ENCODE measurements at regions not wholly inside any gene's neighbourhood (a gene's known extent, or its start where the extent isn't known, plus 50 kb on each side); places are given as distances from the start of the nearest gene placed in this dataset.
"Not testable (repeated sequence)": the region's sequence is repeated elsewhere in the genome, so short reads cannot be mapped to it uniquely, and the experiment has no call there.

GRCh38 chr21:15620892-15621291, 108.9 kb upstream of the USP25 start:
- DNase-seq (ENCODE audit: low read depth), result no peak

DNA sequence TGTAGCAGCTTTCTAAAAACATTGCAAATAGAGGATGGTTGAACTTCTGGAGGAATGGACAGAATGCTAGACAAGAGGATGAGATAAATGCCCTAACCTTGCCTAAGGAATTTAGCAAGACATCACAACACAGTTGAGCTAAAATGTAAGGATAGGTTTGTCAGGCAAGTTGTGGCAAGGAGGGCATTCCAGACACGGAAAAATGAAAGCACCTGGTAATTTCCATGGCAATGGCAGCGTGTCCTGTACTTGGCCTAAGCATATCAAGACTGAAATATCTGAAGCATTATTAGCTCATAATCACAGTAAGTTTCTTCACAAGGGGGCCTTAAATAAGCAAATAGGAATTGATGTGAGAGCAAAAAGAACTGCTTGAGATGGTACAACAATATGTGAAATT, 105.1 kb upstream of the USP25 start:
- DNase-seq (ENCODE audit: low read depth), result no peak

DNA sequence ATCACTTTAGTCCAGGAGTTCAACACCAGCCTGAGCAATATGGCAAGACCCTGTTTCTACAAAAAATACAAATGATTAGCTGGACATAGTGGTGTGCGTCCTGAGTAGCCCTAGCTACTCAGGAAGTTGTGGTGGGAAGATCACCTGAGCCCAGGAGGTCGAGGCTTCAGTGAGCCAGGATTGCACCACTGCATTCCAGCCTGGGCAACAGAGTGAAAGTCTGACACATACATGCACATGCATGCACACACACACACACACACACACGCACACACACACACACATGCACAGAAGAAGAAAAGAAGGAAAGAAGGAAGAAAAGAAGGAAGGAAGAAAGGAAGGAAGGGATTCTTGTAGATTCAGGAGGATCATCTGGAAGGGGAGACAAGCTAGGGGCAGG, 104.4 kb upstream of the USP25 start:
- DNase-seq (ENCODE audit: low read depth), result no peak

DNA sequence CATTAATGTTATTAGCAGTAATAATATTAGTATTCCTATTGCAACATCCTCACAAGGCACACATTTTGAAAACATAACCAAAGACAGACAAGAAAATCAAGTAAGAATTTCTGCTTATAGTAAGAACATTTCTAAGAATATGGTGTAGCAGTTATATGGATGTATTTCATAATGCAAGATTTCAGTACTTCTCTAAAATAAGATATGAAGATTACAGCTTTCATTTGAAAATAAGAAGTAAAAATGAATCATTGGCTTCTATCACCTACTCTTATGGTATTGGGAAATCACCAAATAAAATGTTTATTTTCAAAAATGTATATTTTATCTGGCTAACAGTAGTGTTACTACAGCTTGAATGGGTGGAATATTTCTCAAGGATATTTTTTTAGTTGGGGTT, 103.8 kb upstream of the USP25 start:
- no peak for DNase-seq (ENCODE audit: low read depth)

GRCh38 chr21:15627011-15627410, 102.8 kb upstream of the USP25 start:
- DNase-seq (ENCODE audit: low read depth), result no peak

GRCh38 chr21:15627823-15628222, 102.0 kb upstream of the USP25 start:
- DNase-seq (ENCODE audit: low read depth), result no peak

- no peak for DNase-seq (ENCODE audit: low read depth)
Measured at GRCh38 chr21:15631342-15631741, 98.4 kb upstream of the USP25 start.

DNA sequence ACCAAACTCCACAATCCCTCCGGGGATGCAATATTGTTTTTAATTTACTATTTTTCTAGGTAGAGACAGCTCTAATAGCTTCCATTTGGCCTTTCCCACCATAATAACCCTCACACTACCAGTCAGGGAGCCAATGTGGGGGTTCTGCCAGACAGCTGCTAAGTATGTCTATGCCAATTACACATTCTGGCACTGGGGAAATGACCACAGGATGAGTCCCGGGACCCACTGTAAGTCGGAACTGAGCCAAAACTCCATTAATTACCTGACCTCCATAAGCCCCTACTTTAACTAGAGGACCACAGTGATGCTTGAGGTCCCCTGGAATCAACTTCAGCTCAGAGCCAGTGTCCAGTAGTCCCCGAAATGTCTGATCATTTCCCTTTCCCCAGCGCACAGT, 95.2 kb upstream of the USP25 start:
- DNase-seq (ENCODE audit: low read depth), result not testable (repeated sequence)

DNA sequence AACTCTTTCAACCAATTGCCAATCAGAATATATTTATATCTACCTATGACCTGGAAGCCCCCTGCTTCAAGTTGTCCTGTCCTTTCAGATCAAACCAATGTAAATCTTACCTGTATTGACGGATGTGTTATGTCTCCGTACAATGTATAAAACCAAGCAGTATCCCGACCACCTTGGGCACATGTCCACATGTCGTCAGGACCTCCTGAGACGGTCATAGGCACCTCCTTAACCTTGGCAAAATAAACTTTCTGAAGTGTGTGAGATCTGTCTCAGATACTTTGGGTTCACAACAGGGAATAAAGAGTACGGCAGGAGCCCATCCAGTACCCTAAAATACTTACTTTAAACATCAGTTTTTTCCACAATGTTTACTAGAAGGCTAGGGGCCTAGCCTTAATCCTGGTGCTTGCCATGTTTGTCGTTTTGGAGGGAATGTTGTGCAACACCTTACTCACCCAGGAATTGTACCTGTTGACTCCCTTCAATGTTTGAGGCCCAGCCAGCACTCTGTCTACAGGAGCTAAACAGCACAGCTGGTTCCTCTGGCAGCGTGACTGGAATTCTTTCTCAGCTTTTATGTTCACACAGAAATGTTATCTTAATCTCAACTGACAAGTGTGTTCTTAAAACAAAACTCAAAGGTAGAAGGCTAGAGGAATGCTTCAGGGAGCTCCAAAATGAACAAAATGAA, 90.8 kb upstream of the USP25 start:
- DNase-seq (ENCODE audit: low read depth), result no peak

DNA sequence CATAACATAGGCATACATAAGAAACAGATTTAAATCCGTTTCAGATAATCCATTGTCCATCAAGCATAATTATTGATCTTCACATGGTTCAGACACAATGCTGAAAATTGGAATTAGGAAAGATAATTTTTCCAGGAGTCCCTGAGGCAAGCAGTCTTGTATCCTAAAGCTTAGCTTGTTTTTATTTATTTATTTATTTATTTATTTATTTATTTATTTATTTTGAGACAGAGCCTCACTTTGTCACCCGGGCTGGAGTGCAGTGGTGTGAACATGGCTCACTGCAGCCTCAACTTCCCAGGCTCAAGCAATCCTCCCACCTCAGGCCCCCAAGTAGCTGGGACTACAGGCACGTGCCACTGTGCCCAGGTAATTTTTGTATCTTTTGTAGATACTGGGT, 89.7 kb upstream of the USP25 start:
- DNase-seq (ENCODE audit: low read depth), result not testable (repeated sequence)

DNA sequence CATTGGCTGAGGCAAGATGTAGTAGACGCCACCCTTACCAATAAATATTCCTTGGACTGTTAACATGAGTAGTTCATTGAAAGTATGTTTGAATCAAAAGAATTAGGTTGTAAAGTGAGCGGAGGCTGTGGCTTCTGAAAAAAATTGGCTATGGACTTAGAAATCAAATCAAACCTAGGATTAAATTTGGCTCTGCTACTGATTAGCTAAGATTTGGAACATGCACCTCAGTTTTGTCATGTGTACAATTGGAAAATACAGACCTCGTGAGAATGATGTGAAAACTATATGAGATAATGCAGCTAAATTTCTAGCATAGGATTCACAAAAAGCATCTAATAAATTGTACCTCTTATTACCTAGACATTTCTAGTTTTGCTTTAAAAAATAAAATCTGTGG, 85.3 kb upstream of the USP25 start:
- DNase-seq (ENCODE audit: low read depth), result no peak

- DNase-seq (ENCODE audit: low read depth), result no peak
Measured at GRCh38 chr21:15645830-15646229, 84.0 kb upstream of the USP25 start.

DNA sequence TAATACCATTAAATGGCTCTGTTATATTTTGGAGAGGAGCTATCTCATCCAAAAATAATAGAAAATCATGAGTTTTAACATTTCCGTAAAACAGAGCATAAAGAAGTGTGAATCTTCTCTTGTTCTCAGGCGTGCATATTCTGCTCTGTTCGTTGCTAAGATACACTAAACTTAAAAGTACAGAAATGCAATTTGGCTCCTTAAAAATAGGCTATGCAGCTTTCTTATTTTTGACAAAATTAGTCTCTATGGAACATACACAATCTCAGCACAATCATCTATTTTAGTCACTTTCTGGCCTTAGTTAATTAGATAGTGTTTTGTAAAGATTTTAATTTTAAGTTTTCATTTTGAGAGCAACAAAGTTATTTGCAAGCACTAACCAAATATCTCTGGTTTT, 79.0 kb upstream of the USP25 start:
- no peak for DNase-seq (ENCODE audit: low read depth)

- DNase-seq (ENCODE audit: low read depth), result no peak
Measured at GRCh38 chr21:15651172-15651571, 78.6 kb upstream of the USP25 start.

- DNase-seq (ENCODE audit: low read depth), result no peak
Measured at GRCh38 chr21:15653710-15654109, 76.1 kb upstream of the USP25 start.

DNA sequence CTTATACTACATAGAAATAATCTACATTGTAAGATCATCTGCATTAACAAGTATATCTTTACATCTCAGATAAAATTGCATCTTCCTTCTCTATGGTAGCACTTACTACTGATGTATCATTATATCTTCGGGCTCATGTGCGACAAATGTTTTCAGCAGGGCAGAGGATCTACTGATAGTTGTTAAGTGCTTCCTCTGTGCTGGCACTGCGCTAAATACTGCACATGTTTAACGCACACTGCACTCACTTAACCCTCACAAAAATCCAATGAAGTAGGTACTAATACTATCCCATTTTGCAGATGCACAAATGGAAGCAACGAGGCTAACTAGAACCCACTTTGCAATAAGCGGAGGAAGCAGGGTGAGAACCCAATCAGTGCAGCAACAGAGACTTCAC, 75.6 kb upstream of the USP25 start:
- no peak for DNase-seq (ENCODE audit: low read depth)

DNA sequence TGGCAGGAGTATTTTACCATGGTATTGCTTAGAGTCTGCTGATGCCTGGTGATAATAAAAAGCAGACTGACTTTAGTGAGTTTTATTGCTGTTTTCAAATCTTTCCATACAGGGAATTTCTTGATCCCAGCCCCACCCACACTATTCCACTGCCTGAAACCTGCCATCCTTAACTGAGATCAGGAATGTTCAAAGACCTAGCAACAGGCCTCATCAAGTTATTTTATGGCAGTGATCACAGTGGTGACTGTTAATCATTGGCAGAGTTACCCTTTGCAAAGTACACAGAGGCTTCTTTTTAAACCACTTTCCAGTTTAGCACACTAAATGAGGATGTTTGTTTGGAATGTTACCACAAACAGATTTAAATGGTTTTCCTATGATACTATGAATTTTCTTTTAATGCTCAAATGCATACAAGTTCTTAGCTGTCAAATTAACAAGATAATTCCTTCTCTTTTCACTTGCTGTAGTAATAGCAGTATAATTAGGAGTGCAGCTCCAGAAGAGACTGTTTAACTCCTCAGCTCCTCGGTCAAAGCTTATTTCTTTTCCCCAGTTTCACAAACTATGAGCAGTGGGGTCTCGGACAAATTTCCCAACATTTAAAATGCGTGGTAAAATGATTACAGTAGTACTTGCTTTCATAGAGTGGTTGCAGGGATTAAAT, 69.9 kb upstream of the USP25 start:
- DNase-seq (ENCODE audit: low read depth), result no peak

DNA sequence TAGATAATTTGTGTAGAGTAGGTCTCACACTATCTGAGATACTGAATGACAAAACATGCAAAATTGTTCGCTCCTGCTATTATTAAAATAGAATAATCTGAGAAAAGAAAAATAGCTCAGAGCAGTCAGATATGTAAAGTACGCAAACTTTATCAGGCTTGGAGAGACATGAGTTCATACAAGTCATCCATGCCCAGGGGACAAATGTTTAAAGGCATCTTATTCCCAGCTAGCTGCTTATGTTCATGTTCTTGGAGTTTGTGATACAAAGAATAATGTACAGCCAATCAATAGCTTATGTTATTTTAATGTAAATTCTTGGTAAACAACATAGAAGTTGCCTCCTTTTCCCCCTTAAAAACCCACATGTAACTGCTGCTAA, 69.4 kb upstream of the USP25 start:
- DNase-seq (ENCODE audit: low read depth), result no peak

GRCh38 chr21:15667010-15667409, 62.8 kb upstream of the USP25 start:
- DNase-seq (ENCODE audit: low read depth), result no peak

GRCh38 chr21:15667819-15668218, 62.0 kb upstream of the USP25 start:
- no peak for DNase-seq (ENCODE audit: low read depth)

DNA sequence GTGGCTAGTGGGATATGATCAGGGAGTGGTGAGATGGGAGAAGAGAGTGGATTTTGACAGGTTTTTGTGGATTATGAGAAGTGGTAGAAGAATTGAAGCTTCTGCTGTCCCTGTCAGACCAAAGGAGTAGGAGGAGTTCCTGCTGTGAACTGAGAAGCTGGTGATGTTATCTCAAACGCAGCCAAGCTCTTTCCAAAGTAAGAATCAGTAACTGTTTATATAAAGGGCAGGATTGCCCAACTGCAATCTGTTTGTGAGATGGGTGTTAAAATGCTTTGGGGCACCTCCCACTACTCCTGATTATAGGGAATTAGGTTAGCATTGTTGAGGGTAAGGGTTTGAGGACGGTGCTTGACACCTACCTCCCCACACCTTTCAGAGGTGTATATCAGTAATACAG, 60.5 kb upstream of the USP25 start:
- no peak for DNase-seq (ENCODE audit: low read depth)

GRCh38 chr21:15671188-15671587, 58.6 kb upstream of the USP25 start:
- DNase-seq (ENCODE audit: low read depth), result no peak

DNA sequence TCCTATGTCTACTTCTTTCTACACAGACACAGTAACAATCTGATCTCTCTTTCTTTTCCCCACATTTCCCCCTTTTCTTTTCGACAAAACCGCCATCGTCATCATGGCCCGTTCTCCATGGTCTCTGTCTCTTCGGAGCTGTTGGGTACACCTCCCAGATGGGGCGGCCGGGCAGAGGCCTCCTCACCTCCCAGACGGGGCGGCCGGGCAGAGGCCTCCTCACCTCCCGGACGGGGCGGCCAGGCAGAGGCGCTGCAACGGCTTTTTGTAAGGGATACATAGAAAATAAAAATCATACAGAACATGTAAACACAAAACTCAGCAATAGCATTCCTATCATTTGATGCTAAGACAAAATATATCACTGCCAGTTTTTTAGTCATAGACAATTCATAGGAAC, 57.2 kb upstream of the USP25 start:
- DNase-seq (ENCODE audit: low read depth), result not testable (repeated sequence)

DNA sequence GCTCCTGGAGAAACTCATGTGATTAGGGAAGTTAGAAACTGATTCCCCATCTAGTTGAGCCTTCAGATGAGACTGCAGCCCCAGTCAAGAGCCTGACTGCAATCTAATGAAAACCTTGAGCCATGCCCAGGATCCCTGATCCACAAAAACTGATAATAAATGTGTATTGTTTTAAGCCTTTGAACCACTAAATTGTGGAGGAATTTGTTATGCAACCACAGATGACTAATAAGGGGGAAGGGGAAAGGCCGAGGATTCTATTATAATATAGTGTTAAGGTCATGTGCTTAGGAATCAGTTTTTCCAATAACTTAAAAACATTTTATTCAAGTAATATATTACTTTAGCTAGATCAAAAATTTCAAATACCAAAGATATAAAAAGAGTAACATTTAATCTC, 52.8 kb upstream of the USP25 start:
- DNase-seq (ENCODE audit: low read depth), result no peak
